ENCODE measurements at regions not wholly inside any gene's neighbourhood (a gene's known extent, or its start where the extent isn't known, plus 50 kb on each side); places are given as distances from the start of the nearest gene placed in this dataset.

GRCh38 chr9:111176511-111176910 is 138.2 kb upstream of the LPAR1 start:
- TF ChIP-seq POLR2AphosphoS5 (IDR thresholded peaks at IDR 0.05; ENCODE audit: low read depth) (no peak), CTCF (IDR thresholded peaks at IDR 0.05; ENCODE audit: insufficient read depth, low read length) (no peak)

All from HL-60 (cell line).